K562 (cell line): ENCODE measurements at regions not wholly inside any gene's neighbourhood (a gene's known extent, or its start where the extent isn't known, plus 50 kb on each side); places are given as distances from the start of the nearest gene placed in this dataset.

ENCODE experiments used
- ATAC-seq: fragments of 200-7000 bp; cut with Tn5 transposase; 3 replicates; pipeline ENCODE4 v1.9.1; 2020; ENCODE audit warnings: moderate library complexity
- BruUV-seq: library from RNA; stranded (reverse); fragments of 400-500 nt; replicated peaks from 2 replicates; lab custom pipeline; 2021; lab: Mats Ljungman, UMichigan
- CTCF ChIA-PET: fragments of 300-600 bp; formaldehyde crosslinking; extraction: SDS; loops from one replicate; lab custom pipeline; 2021; ENCODE audit warnings: low intra/inter-chr PET ratio; lab: Yijun Ruan, JAX
- POLR2A ChIA-PET: fragments of 300-600, 350-650 bp; sonication (Branson Sonifier 250); formaldehyde crosslinking; extraction: SDS; loops from one replicate; lab custom pipeline; 2021; ENCODE audit warnings: antibody characterized with exemption, inconsistent platforms; lab: Yijun Ruan, JAX
- DNase-seq, 4 experiments: peaks; one replicate each; pipeline versions ENCODE4 v3.0.0 to v3.0.0-alpha.2; 2011 to 2018; ENCODE audit warnings: low spot score in 3 of 4, mixed read lengths in 3 of 4; ENCODE audit errors: extremely low read depth in 1 of 4
- FAIRE-seq: peaks from 2 replicates; lab custom pipeline; 2011; peaks lifted over from hg19 to GRCh38; lab: Jason Lieb, UNC
- H2AFZ ChIP-seq: 2 replicates; pipeline ENCODE4 v1.6.0; 2011; ENCODE audit warnings: low read depth, low read length, control low read depth, inconsistent platforms
- H3K27ac ChIP-seq: fragments of 200-600 bp; 3 replicates; pipeline ENCODE4 v1.8.0; 2011; ENCODE audit warnings: low read depth, mild to moderate bottlenecking, control low read depth, inconsistent platforms, low read length, moderate library complexity, mixed read lengths; ENCODE audit errors: extremely low read depth
- H3K27me3 ChIP-seq, 2 experiments: fragments of 300-600 bp in 1 of 2; 2 replicates in 1 of 2; 3 replicates in 1 of 2; pipeline versions ENCODE4 v1.6.0 to v1.8.0; 2011; ENCODE audit warnings: inconsistent platforms in 2 of 2, low read length in 2 of 2, mild to moderate bottlenecking in 1 of 2, mixed read lengths in 1 of 2, moderate library complexity in 1 of 2; ENCODE audit not compliant: control insufficient read depth in 2 of 2, insufficient read depth in 2 of 2
- H3K36me3 ChIP-seq: fragments of 300-600 bp; 3 replicates; pipeline ENCODE4 v1.8.0; 2011; ENCODE audit warnings: mild to moderate bottlenecking, low read length, inconsistent platforms; ENCODE audit not compliant: control insufficient read depth, insufficient read depth
- H3K4me1 ChIP-seq, 2 experiments: fragments of 200-600 bp in 1 of 2; replicated peaks in 1 of 2; 2 replicates in 1 of 2; 3 replicates in 1 of 2; pipeline versions ENCODE4 v1.5.1 to v1.8.0; 2011; ENCODE audit warnings: inconsistent platforms in 2 of 2, low read length in 2 of 2, mild to moderate bottlenecking in 1 of 2, mixed read lengths in 1 of 2, moderate library complexity in 1 of 2; ENCODE audit not compliant: control insufficient read depth in 2 of 2, insufficient read depth in 2 of 2
- H3K4me2 ChIP-seq: 2 replicates; pipeline ENCODE4 v1.6.1; 2011; ENCODE audit warnings: low read length, control low read depth, inconsistent platforms, mixed read lengths; ENCODE audit not compliant: insufficient read depth
- H3K4me3 ChIP-seq: fragments of 200-600 bp; sonication (generic), shearing (Covaris generic); 2 replicates; pipeline ENCODE4 v1.5.1; 2016; ENCODE audit warnings: control low read depth, inconsistent platforms
- H3K79me2 ChIP-seq: fragments of 200-600 bp; 3 replicates; pipeline ENCODE4 v1.8.0; 2011; ENCODE audit warnings: low read length, inconsistent platforms; ENCODE audit not compliant: control insufficient read depth, insufficient read depth
- H3K9ac ChIP-seq, 2 experiments: 2 replicates each; pipeline versions ENCODE4 v1.6.0 to v1.6.1; 2011; ENCODE audit warnings: low read depth in 2 of 2, low read length in 2 of 2, control low read depth in 1 of 2, inconsistent platforms in 1 of 2, mild to moderate bottlenecking in 1 of 2, mixed read lengths in 1 of 2; ENCODE audit not compliant: insufficient read depth in 1 of 2
- H3K9me1 ChIP-seq: one replicate; pipeline ENCODE4 v1.6.0; 2011; ENCODE audit warnings: inconsistent platforms, mild to moderate bottlenecking, low read length, moderate library complexity; ENCODE audit not compliant: control insufficient read depth, insufficient read depth
- H3K9me3 ChIP-seq: replicated peaks from 2 replicates; pipeline ENCODE4 v1.5.1; 2011; ENCODE audit warnings: low read depth, low read length, inconsistent platforms; ENCODE audit not compliant: control insufficient read depth, insufficient read depth
- H4K20me1 ChIP-seq: replicated peaks from 2 replicates; pipeline ENCODE4 v1.6.1; 2011; ENCODE audit warnings: low read length, inconsistent platforms, mixed read lengths; ENCODE audit not compliant: control insufficient read depth, insufficient read depth
- COPS2 ChIP-seq: fragments of 450-650 bp; conservative IDR thresholded peaks from 2 replicates; pipeline ENCODE4 v1.6.1; 2016; ENCODE audit warnings: mild to moderate bottlenecking, moderate library complexity
- IFI16 ChIP-seq: fragments of 250-450 bp; sonication (Bioruptor Pico); IDR thresholded peaks from 2 replicates; pipeline ENCODE4 v2.1.2; 2022; ENCODE audit warnings: mild to moderate bottlenecking, inconsistent platforms
- KLF10 ChIP-seq: fragments of 250-450 bp; sonication (Bioruptor Pico); IDR thresholded peaks from 2 replicates; pipeline ENCODE4 v1.6.1; 2021; ENCODE audit warnings: matching md5 sums
- MED1 ChIP-seq: sonication (generic); formaldehyde crosslinking; IDR thresholded peaks from 2 replicates; pipeline ENCODE4 v1.8.1; 2023; ENCODE audit warnings: missing genetic modification reagents, borderline replicate concordance
- NEUROD1 ChIP-seq: fragments of 150-350 bp; IDR thresholded peaks from 2 replicates; pipeline ENCODE4 v1.6.1; 2014; ENCODE audit warnings: borderline replicate concordance, low read length, low read depth; ENCODE audit not compliant: partially characterized antibody
- NFATC3 ChIP-seq: fragments of 450-650 bp; IDR thresholded peaks from 2 replicates; pipeline ENCODE4 v1.6.1; 2017; ENCODE audit warnings: mild to moderate bottlenecking
- NFE2L1 ChIP-seq: fragments of 450-650 bp; IDR thresholded peaks from 2 replicates; pipeline ENCODE4 v1.6.1; 2016; ENCODE audit warnings: missing genetic modification characterization, low read depth, mild to moderate bottlenecking, missing compliant biosample characterization, moderate library complexity, borderline replicate concordance
- PRMT5 ChIP-seq: sonication (generic); formaldehyde crosslinking; IDR thresholded peaks from 2 replicates; pipeline ENCODE4 v1.5.0; 2020; ENCODE audit warnings: missing genetic modification reagents
- PURB ChIP-seq: sonication (generic); formaldehyde crosslinking; IDR thresholded peaks from 2 replicates; pipeline ENCODE4 v1.9.0; 2021; ENCODE audit warnings: low read depth, mild to moderate bottlenecking, missing genetic modification reagents
- SMAD2 ChIP-seq: fragments of 150-350 bp; IDR thresholded peaks from 2 replicates; pipeline ENCODE4 v1.6.1; 2014; ENCODE audit warnings: low read depth, mild to moderate bottlenecking, low read length
- STAT5A ChIP-seq: IDR thresholded peaks from 2 replicates; pipeline ENCODE4 v1.6.1; 2012; ENCODE audit warnings: low read length, inconsistent platforms, borderline replicate concordance
- TAF9B ChIP-seq: fragments of 450-650 bp; IDR thresholded peaks from 2 replicates; pipeline ENCODE4 v1.6.1; 2018; ENCODE audit warnings: mild to moderate bottlenecking; ENCODE audit not compliant: partially characterized antibody
- TBL1XR1 ChIP-seq, 2 experiments: IDR thresholded peaks; 2 replicates each; pipeline ENCODE4 v1.6.1; 2012; ENCODE audit warnings: improper control_type of control experiment in 2 of 2, low read length in 2 of 2, mild to moderate bottlenecking in 1 of 2
- TEAD2 ChIP-seq: fragments of 450-650 bp; IDR thresholded peaks from 2 replicates; pipeline ENCODE4 v1.6.1; 2016; ENCODE audit warnings: missing genetic modification characterization, control low read depth, missing compliant biosample characterization
- ZNF253 ChIP-seq: fragments of 250-450 bp; sonication (Bioruptor Pico); conservative IDR thresholded peaks from 2 replicates; pipeline ENCODE4 v1.6.1; 2021; ENCODE audit warnings: mild to moderate bottlenecking
- ZNF561 ChIP-seq: fragments of 450-650 bp; formaldehyde crosslinking; conservative IDR thresholded peaks from 2 replicates; pipeline ENCODE4 v1.4.0; 2020; ENCODE audit warnings: mild to moderate bottlenecking, moderate library complexity
- WGBS: fragments of 100-300 bp; shearing (Covaris generic); methylation state at CpG from one replicate; pipeline ENCODE4 v1.1.6; 2016; ENCODE audit warnings: low coverage, mixed read lengths; ENCODE audit not compliant: insufficient coverage; ENCODE audit errors: missing lambda C conversion rate; 5-methylcytosine and 5-hydroxymethylcytosine counted together
- in situ Hi-C: fragments of 300-500 bp; cut with MboI; formaldehyde crosslinking; loops from 4 replicates; pipeline ENCODE4 v1.15.0; 2018; ENCODE audit warnings: inconsistent platforms, mixed read lengths
- intact Hi-C: fragments of 100-400 bp; cut with micrococcal nuclease; formaldehyde crosslinking; loops from 2 replicates; pipeline ENCODE4 v1.14.2; 2022

- TF ChIP-seq IFI16 (CRISPR knock-in tag) (no peak), MED1 (CRISPR knock-in tag) (no peak), PURB (CRISPR knock-in tag) (no peak), KLF10 (CRISPR knock-in tag) (no peak), PRMT5 (CRISPR knock-in tag) (no peak), ZNF561 (no peak), NEUROD1 (no peak), TAF9B (no peak), STAT5A (no peak), TBL1XR1 (IDR thresholded peaks at IDR 0.05; ENCODE audit: low read length in 2 of 2) (no peak), COPS2 (no peak), TEAD2 (tag) (no peak), SMAD2 (no peak), ZNF253 (CRISPR knock-in tag) (no peak), NFATC3 (no peak), NFE2L1 (no peak)
- Histone ChIP-seq H3K9ac (no peak overlapping the region), H3K36me3 (no peaks in the 10 kb centered on the region), H3K4me1 (peaks cover 8 to 18% of the 10 kb centered on the region in 2 experiments; a peak in 3 of 5 replicates), H3K4me3 (no peak overlapping the region), H3K9me1 (no peaks in the 10 kb centered on the region), H2AFZ (no peak overlapping the region), H3K27ac (no peak overlapping the region), H3K4me2 (no peak overlapping the region), H3K79me2 (no peaks in the 10 kb centered on the region), H3K9me3 (no peaks in the 10 kb centered on the region), H4K20me1 (no peaks in the 10 kb centered on the region), H3K27me3 (no peaks in the 10 kb centered on the region)
- in situ Hi-C loops (loop anchor here (5.0 to 10.0 kb wide), 3 partner anchors 175 to 528 kb away; no protein-coding TSS in a partner anchor), intact Hi-C loops (loop anchor here (10.0 kb wide), 2 partner anchors 548 to 562 kb away; no protein-coding TSS in a partner anchor)
- no peak for ATAC-seq
- no peak for DNase-seq
- ChIA-PET POLR2A (no interaction called here), CTCF (no interaction called here)
- BruUV-seq, result no TSS peak
- FAIRE-seq, result no peak
- WGBS, result 61% methylated on average over 3 of the region's 3 CpGs
Measured at GRCh38 chr3:72262736-72263135, 477.8 kb upstream of the PROK2 start.
